Neural cell (in vitro differentiated cells): ENCODE measurements at regions not wholly inside any gene's neighbourhood (a gene's known extent, or its start where the extent isn't known, plus 50 kb on each side); places are given as distances from the start of the nearest gene placed in this dataset.
"Not testable (repeated sequence)": the region's sequence is repeated elsewhere in the genome, so short reads cannot be mapped to it uniquely, and the experiment has no call there.

Experiments used
- CTCF ChIP-seq: fragments of 450-650 bp; IDR thresholded peaks from 2 replicates; pipeline ENCODE4 v1.5.1; 2014; ENCODE audit warnings: antibody characterized with exemption, mild to moderate bottlenecking, moderate library complexity; ENCODE audit not compliant: poor library complexity, severe bottlenecking
- EP300 ChIP-seq: fragments of 450-650 bp; conservative IDR thresholded peaks from 2 replicates; pipeline ENCODE4 v1.6.1; 2014; ENCODE audit warnings: antibody characterized with exemption, mild to moderate bottlenecking, moderate library complexity; ENCODE audit not compliant: poor library complexity, severe bottlenecking
- EZH2 ChIP-seq: fragments of 200-600, 300-800 bp; shearing (Covaris generic), sonication (generic); IDR thresholded peaks from 2 replicates; pipeline ENCODE4 v1.6.1; 2014; ENCODE audit warnings: antibody characterized with exemption, low read length, borderline replicate concordance, mild to moderate bottlenecking; ENCODE audit not compliant: insufficient read depth, poor library complexity, severe bottlenecking
- RAD21 ChIP-seq: fragments of 450-650 bp; conservative IDR thresholded peaks from 2 replicates; pipeline ENCODE4 v1.6.1; 2014; ENCODE audit warnings: antibody characterized with exemption, mild to moderate bottlenecking, moderate library complexity
- REST ChIP-seq: IDR thresholded peaks from 2 replicates; pipeline ENCODE4 v1.6.1; 2012; ENCODE audit warnings: borderline replicate concordance

GRCh38 chr6:115836374-115836773, 224.3 kb downstream of the FRK start:
- not testable (repeated sequence) for TF ChIP-seq RAD21, EZH2, REST, EP300, CTCF
